ENCODE measurements at regions not wholly inside any gene's neighbourhood (a gene's known extent, or its start where the extent isn't known, plus 50 kb on each side); places are given as distances from the start of the nearest gene placed in this dataset.

DNA sequence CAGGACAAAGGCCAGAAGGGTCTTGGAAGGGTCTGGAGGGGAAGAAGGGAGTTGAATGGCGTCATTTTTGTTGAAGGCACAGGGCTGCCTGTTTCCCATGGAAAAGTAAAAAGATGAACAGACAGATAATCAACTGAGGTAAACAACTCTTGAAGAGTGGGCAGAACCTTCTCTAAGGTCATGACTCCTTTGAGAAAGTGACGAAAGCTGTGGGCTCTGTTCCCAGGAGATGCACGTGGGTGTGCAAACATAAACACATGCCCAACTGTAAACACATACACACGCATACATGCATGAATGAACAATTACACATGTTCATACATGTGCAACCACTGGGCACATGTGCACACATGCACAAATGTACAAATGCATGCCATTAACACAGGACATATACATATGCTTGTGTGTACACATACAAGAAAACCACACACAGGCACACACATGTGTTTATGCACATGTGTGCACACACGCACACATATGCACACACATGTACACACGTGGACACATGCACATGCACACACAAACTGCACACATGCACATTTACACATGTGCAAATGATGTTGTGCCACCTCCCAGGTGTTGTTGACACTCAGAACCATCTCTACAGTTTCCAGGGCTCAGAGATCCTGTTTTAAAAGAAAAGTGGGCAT lies 143.3 kb downstream of the GADD45G start:
- peaks cover 6% of the 10 kb centered on the region for H3K9me3 ChIP-seq
- no peak overlapping the region for H3K4me3 ChIP-seq (ENCODE audit: low read depth in 1 of 2, low read length in 1 of 2)
- TF ChIP-seq, protein P1, sequence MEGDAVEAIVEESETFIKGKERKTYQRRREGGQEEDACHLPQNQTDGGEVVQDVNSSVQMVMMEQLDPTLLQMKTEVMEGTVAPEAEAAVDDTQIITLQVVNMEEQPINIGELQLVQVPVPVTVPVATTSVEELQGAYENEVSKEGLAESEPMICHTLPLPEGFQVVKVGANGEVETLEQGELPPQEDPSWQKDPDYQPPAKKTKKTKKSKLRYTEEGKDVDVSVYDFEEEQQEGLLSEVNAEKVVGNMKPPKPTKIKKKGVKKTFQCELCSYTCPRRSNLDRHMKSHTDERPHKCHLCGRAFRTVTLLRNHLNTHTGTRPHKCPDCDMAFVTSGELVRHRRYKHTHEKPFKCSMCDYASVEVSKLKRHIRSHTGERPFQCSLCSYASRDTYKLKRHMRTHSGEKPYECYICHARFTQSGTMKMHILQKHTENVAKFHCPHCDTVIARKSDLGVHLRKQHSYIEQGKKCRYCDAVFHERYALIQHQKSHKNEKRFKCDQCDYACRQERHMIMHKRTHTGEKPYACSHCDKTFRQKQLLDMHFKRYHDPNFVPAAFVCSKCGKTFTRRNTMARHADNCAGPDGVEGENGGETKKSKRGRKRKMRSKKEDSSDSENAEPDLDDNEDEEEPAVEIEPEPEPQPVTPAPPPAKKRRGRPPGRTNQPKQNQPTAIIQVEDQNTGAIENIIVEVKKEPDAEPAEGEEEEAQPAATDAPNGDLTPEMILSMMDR (IDR thresholded peaks at IDR 0.05) = no peak
- H3K27me3 ChIP-seq = no peaks in the 10 kb centered on the region
- no peaks in the 10 kb centered on the region for H3K4me1 ChIP-seq (ENCODE audit: control insufficient read depth in 1 of 2, insufficient read depth in 1 of 2, low read depth in 1 of 2, low read length in 1 of 2)
- no peak overlapping the region for H3K27ac ChIP-seq
- no peaks in the 10 kb centered on the region for H3K36me3 ChIP-seq

DNA sequence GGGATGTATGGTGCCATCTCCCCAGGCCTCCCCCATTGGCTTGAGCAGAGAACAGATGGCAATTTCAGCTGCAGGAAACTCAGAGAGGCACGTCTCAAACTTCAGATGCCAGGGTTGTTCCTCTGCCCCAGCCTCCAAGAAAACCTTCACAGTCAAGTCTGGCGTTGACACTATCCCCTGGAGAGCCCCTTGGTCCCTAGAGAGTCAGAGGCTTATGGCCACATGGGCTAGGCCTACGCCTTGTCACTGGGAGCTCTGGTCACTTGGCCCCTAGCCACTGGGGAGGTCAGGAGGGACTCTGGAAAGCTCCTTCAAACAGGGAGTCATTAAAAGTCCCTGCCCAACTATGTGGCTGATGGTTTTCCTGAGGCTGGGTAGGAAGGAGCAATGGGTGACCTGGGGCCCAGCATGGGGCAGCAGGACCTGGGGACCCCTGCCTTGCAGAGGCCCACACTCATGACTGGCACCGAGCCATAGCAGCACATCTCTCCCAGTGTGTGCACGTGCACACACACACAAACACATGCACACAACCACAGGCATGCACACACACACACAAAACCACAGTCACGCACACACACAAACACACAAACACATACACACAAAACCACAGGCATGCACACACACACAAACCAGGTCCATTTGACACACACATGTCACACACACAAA lies 144.2 kb downstream of the GADD45G start:
- TF ChIP-seq, protein P1 (IDR thresholded peaks at IDR 0.05) = no peak
- peaks cover 2 to 3% of the 10 kb centered on the region in 2 experiments for H3K4me1 ChIP-seq (ENCODE audit: control insufficient read depth in 1 of 2, insufficient read depth in 1 of 2, low read depth in 1 of 2, low read length in 1 of 2)
- H3K9me3 ChIP-seq = peaks cover 6% of the 10 kb centered on the region
- H3K4me3 ChIP-seq (ENCODE audit: low read depth in 1 of 2, low read length in 1 of 2) = no peak overlapping the region
- no peak overlapping the region for H3K27ac ChIP-seq
- no peaks in the 10 kb centered on the region for H3K36me3 ChIP-seq
- no peaks in the 10 kb centered on the region for H3K27me3 ChIP-seq

DNA sequence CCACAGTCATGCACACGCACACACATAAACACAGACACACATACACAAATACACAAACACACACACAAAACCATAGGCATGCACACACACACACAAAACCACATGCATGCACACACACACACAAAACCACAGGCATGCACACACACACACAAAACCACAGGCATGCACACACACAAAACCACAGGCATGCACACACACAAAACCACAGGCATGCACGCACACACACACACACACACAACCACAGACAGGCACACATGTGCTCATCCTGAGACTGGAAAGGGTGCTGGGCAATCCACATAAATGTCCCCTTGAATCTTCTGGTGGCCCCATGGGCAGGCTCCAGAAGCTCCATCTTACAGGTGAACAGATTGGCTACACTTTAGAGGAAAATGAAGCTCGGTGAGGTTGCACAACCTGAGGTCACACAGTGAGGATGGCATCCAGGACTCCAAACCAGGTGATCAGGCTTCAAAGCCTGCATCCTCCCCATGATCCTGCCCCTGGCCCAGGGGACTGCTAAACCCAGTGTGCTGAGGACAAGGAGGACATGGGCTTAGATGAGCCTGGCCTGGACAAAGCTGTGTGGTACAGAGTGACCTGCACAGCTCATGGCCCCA lies 144.8 kb downstream of the GADD45G start:
- no peaks in the 10 kb centered on the region for H3K27me3 ChIP-seq

DNA sequence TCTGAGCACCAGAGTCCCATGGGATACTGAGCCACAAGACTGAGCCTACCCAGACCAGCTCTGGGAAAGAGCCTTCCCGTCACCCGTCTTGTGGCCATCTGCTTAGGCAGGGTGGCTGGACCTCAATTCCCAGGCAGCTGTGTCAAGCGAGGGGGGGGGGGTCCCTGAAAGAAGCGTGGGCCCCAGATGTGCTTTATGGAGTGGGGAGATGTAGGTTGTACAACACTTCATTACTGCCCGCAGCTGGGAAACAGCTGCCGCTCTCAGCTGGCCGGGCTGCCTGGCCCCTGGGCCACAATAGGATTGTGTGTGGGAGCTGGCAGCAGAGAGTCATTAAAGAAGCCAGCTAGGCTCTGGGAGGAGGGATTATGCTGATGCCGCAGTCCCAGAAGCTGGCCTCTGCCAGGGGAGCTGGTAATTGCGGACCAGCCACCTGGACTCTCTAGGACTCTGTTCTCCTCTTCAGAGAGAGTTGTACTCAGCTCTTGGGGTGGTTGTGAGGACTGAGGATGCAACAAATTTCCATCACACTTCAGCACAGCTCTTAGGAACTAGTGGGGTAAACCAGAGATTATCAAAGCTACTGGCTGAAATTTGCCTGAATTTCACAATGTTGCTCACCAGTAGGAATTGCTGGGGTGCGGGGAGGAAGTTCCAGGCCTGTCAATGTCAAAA lies 145.4 kb downstream of the GADD45G start:
- H3K36me3 ChIP-seq = no peaks in the 10 kb centered on the region
- no peak overlapping the region for H3K27ac ChIP-seq
- H3K27me3 ChIP-seq = no peaks in the 10 kb centered on the region
- H3K4me1 ChIP-seq (ENCODE audit: control insufficient read depth in 1 of 2, insufficient read depth in 1 of 2, low read depth in 1 of 2, low read length in 1 of 2) = peaks cover 9 to 10% of the 10 kb centered on the region in 2 experiments
- H3K4me3 ChIP-seq (ENCODE audit: low read depth in 1 of 2, low read length in 1 of 2) = no peak overlapping the region
- TF ChIP-seq, protein P1 (IDR thresholded peaks at IDR 0.05) = no peak
- H3K9me3 ChIP-seq = no peaks in the 10 kb centered on the region

More for the DNA sequence above, 144.8 kb downstream of the GADD45G start:
- Histone ChIP-seq H3K27ac (no peak overlapping the region), H3K4me3 (ENCODE audit: low read depth in 1 of 2, low read length in 1 of 2) (no peak overlapping the region), H3K4me1 (ENCODE audit: control insufficient read depth in 1 of 2, insufficient read depth in 1 of 2, low read depth in 1 of 2, low read length in 1 of 2) (peaks cover 9% of the 10 kb centered on the region in 2 experiments), H3K36me3 (no peaks in the 10 kb centered on the region), H3K9me3 (peaks cover 4% of the 10 kb centered on the region)
- TF ChIP-seq, protein P1 (IDR thresholded peaks at IDR 0.05) = no peak

DNA sequence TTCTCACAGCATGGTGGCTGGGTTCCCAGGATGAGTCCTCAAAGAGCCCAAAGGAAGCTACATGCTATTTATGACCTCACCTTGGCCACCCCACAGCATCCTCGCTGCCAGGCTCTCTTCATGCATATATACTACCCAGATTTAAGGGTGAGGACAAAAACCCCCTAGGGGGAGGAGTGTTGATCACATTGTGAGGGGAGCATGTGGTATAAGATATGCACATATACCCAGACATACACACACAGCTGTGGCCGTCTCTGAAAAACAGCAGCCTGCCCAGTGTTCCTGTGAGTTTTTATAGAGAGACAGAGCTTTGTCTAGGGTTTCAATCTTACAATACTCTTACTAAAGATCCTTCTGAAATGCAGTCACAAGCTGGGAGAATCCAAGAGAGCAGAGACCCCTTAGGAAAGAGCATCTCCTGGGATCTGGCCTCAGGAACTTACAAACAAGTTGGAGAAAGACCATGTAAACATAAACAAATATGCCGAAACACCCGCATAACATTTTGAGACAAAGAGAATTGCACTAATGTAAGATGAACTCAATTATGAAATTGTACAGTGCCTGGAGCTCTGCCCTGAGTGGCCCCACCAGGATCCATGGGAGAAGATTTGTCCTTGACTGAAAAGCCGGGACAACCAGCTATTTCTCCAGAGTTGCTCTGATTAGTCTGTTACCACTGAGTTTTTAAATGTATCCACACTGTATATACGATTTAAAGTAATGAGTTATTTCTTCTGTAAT lies 146.4 kb downstream of the GADD45G start:
- peaks cover 9 to 10% of the 10 kb centered on the region in 2 experiments for H3K4me1 ChIP-seq (ENCODE audit: control insufficient read depth in 1 of 2, insufficient read depth in 1 of 2, low read depth in 1 of 2, low read length in 1 of 2)
- H3K27ac ChIP-seq = no peak overlapping the region
- H3K27me3 ChIP-seq = no peaks in the 10 kb centered on the region
- H3K4me3 ChIP-seq (ENCODE audit: low read depth in 1 of 2, low read length in 1 of 2) = no peak overlapping the region
- TF ChIP-seq, protein P1 (IDR thresholded peaks at IDR 0.05) = no peak
- no peaks in the 10 kb centered on the region for H3K36me3 ChIP-seq
- H3K9me3 ChIP-seq = no peaks in the 10 kb centered on the region

Data from neutrophil (primary cell).